Stimulated activated CD8-positive, alpha-beta memory T cell treated with anti-CD3 and anti-CD28 coated beads, Interleukin-7, amount 100 ng/mL, for 48 hours (primary cell): ENCODE measurements at regions not wholly inside any gene's neighbourhood (a gene's known extent, or its start where the extent isn't known, plus 50 kb on each side); places are given as distances from the start of the nearest gene placed in this dataset.

ENCODE experiments used
- DNase-seq, 2 donors: peaks; one replicate each; pipeline ENCODE4 v3.0.0-alpha.2; 2020; ENCODE audit warnings: low read depth in 1 of 2; ENCODE audit errors: extremely low read depth in 1 of 2

- no peak for DNase-seq
Measured at GRCh38 chr9:107548298-107549142, 59.0 kb upstream of the KLF4 start.

- no peak for DNase-seq
Measured at GRCh38 chr9:107547772-107548297, 58.3 kb upstream of the KLF4 start.

- DNase-seq, result no peak
Measured at GRCh38 chr9:107547303-107547702, 57.7 kb upstream of the KLF4 start.

DNA sequence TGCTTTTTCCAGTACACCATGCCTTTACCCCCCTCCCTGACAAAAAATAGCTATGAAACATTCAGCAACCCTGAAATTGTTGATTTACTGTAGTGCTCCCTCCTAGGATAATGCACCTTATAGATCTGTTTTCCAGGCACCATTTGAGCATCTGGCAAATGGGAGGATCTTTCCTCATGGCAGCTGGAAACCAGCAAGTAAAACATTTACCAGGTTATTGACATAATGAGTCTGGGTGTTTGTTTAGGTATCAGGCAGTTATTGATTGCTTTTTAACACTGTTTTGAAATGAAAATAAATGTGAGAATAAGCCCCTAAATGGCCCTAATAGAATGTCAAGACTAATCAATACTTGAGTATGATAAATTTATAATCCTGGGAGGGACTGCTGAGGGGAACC lies 57.3 kb upstream of the KLF4 start:
- DNase-seq, result no peak

GRCh38 chr9:107545036-107545435 lies 55.5 kb upstream of the KLF4 start:
- no peak for DNase-seq

- DNase-seq, result no peak
Measured at GRCh38 chr9:107542411-107543157, 53.0 kb upstream of the KLF4 start.

GRCh38 chr9:107541523-107541922 lies 52.0 kb upstream of the KLF4 start:
- DNase-seq, result no peak

GRCh38 chr9:107540164-107540561 lies 50.6 kb upstream of the KLF4 start:
- no peak for DNase-seq

GRCh38 chr9:107539427-107540163 lies 50.0 kb upstream of the KLF4 start:
- no peak for DNase-seq
